OCI-LY1 (cell line): ENCODE measurements at regions not wholly inside any gene's neighbourhood (a gene's known extent, or its start where the extent isn't known, plus 50 kb on each side); places are given as distances from the start of the nearest gene placed in this dataset.

Experiments used
- EZH2 ChIP-seq: fragments of 200-600 bp; sonication (generic), shearing (Covaris generic); IDR thresholded peaks from 2 replicates; pipeline ENCODE4 v1.8.0; 2017; ENCODE audit warnings: borderline replicate concordance, mixed run types, mild to moderate bottlenecking, antibody characterized with exemption, low read length, moderate library complexity, mixed read lengths
- TF ChIP-seq, protein P1 (sequence below): fragments of 200-600 bp; sonication (generic), shearing (Covaris generic); IDR thresholded peaks from 2 replicates; pipeline ENCODE4 v1.5.1; 2017; ENCODE audit warnings: mild to moderate bottlenecking, antibody characterized with exemption, low read length, moderate library complexity, mixed read lengths

DNA sequence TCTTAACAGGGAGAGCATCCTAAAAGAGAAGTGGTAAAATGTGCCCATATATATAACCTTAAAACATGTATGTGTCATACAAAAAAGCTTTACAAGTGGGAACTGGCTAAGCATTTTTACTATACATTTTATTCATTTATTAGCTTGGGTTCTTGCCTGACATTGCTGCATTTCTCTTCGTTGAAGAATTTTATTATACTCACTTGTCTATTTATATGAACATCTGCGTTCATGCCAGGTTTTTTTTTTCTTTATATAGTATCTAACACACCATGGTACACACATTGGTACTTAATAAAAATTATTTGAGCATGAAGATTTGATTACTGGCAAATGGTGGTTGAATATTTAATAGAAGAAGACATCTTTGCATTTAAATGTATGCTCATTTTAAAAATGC, 492.3 kb downstream of the SPATA31D1 start:
- TF ChIP-seq, protein P1, sequence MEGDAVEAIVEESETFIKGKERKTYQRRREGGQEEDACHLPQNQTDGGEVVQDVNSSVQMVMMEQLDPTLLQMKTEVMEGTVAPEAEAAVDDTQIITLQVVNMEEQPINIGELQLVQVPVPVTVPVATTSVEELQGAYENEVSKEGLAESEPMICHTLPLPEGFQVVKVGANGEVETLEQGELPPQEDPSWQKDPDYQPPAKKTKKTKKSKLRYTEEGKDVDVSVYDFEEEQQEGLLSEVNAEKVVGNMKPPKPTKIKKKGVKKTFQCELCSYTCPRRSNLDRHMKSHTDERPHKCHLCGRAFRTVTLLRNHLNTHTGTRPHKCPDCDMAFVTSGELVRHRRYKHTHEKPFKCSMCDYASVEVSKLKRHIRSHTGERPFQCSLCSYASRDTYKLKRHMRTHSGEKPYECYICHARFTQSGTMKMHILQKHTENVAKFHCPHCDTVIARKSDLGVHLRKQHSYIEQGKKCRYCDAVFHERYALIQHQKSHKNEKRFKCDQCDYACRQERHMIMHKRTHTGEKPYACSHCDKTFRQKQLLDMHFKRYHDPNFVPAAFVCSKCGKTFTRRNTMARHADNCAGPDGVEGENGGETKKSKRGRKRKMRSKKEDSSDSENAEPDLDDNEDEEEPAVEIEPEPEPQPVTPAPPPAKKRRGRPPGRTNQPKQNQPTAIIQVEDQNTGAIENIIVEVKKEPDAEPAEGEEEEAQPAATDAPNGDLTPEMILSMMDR: no peak
- TF ChIP-seq EZH2: no peak
